GM18870 (cell line): ENCODE measurements at regions not wholly inside any gene's neighbourhood (a gene's known extent, or its start where the extent isn't known, plus 50 kb on each side); places are given as distances from the start of the nearest gene placed in this dataset.
"Not testable (repeated sequence)": the region's sequence is repeated elsewhere in the genome, so short reads cannot be mapped to it uniquely, and the experiment has no call there.

Source experiments
- ATAC-seq: cut with Tn5 transposase; IDR thresholded peaks from one replicate; pipeline ENCODE4 v1.9.1; 2021; ENCODE audit warnings: moderate library complexity; ENCODE audit not compliant: unreplicated experiment

GRCh38 chr3:181549266-181549665, 162.5 kb upstream of the SOX2 start:
- no peak for ATAC-seq

DNA sequence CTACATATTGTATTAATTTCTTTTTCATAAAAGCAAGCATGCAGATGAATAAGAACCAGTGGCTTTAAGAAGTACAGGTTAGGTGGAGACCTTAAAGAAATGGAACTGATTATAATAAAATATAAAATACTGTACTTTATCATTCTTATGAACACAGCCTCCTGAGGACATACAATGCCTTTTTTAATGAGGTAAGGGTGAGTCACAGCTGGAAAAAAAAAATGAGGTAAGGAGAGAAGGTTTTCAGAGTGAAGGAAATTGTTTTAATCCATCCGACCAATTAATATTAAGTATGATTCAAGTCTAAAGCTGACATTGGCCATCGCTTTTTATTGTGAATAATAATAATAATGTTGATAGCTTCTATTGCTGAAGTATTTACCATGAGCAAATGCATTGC, 170.3 kb upstream of the SOX2 start:
- ATAC-seq: no peak

DNA sequence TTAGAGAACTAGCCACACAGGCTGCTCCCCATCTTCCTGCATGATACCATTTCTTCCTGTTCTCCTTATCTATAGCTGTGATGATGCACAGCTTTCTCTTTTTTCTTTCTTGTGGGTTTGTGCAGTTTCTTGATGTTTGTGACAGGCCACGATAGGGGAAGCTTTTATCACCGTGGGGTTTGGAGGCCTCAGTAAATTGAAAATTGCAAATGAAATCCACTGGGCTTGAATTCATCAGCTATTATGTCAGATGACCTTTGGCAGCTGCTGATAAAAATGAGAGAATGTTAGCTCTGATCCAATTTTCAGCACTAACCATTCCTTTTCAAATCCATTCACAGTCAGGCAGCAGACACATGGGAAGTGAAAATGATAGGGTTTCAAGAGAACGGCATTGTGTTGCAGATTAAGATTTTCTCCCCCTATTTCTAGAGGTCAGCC, 176.9 kb upstream of the SOX2 start:
- no peak for ATAC-seq

- no peak for ATAC-seq
Observed at GRCh38 chr3:181533811-181534210, 177.9 kb upstream of the SOX2 start.

DNA sequence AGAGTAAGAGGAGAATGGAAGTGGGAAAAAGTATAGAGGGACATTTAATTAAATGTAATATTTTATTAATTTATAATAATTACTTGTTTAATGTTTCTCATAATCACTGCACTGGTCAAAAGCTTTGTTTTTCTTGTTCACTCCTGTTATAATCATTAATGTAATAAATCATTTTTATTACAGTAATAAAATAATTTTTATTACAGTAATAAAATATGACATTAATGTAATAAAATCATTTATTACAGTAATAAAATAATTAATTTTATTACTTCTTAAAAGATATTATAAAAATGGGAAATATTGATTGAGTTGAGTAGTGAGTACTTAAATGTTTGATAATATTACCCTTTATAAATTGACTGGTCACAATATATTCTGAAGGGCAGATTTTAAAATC, 181.1 kb upstream of the SOX2 start:
- no peak for ATAC-seq

DNA sequence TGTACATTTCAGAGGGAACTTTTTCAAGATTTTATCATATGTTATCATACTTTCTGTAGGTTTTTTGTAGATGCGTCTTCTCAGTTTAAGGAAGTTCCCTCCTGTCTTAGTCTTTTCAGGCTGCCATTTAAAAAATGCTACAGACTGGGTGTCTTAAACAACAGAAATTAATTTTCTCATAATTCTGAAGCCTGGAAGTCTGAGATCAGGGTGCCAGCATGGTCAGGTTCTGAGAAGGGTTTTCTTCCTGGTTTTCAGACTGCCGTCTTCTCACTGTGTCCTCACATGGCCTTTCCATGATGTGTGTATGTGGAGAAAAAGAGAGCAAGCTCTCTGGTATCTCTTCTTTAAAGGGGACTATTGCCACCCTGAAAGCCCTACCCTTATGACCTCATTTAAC, 189.9 kb upstream of the SOX2 start:
- no peak for ATAC-seq

GRCh38 chr3:181518222-181518621, 193.5 kb upstream of the SOX2 start:
- no peak for ATAC-seq

DNA sequence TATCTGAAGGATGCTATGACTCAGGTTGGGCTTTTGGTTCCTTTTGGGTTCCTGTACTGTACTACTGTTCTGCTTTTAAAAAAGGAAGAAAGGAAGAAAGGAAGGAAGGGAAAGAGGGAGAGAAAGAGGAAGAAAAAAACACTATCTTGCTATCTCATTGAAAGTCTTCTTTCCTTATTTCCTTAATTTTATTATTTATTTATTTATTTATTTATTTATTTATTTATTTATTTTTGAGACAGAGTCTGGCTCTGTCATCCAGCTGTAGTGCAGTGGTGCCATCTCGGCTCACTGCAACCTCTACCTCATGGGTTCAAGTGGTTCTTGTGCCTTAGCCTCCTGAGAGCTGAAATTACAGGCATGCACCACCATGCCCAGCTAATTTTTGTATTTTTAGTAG, 198.9 kb upstream of the SOX2 start:
- ATAC-seq: no peak

- no peak for ATAC-seq
Observed at GRCh38 chr3:181510500-181510899, 201.2 kb upstream of the SOX2 start.

DNA sequence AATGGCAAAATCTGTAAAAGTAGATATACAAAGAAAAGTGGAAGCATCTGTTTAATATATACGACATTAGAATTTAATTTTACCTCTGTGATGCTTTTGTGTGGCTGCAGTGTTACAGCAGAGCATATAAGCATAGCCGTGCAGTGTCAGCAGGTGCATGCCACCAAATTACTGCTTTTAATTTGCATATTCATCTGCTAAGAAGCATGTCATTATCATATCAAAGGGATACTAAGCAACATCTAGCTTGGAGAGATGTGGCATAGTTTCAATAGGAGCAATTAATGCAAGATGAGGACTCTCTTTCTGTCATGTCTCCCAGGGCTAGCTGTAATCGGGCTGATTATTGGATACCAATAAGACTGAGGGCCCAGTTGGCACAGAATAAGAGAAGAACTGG, 214.4 kb upstream of the SOX2 start:
- ATAC-seq: no peak

DNA sequence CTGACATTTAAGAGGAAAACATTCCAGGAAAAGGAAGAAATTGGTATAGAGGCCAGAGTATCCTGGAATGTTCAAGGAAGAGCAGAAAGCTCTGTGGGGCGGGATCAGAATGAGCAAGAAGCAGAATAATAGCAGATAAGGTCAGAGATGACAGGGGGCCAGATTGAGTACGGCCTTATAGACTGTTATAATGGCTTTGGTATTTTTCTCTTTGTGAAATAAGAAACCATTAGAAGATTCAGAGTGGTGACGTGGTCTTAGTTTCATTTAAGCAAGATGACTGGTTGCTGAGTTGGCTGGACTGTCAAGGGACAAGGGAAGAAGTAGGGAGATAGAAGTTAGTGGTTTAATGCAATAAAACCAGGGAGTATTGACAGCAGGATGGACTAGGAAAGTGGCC, 218.3 kb upstream of the SOX2 start:
- no peak for ATAC-seq

GRCh38 chr3:181488536-181488935, 223.2 kb upstream of the SOX2 start:
- no peak for ATAC-seq

DNA sequence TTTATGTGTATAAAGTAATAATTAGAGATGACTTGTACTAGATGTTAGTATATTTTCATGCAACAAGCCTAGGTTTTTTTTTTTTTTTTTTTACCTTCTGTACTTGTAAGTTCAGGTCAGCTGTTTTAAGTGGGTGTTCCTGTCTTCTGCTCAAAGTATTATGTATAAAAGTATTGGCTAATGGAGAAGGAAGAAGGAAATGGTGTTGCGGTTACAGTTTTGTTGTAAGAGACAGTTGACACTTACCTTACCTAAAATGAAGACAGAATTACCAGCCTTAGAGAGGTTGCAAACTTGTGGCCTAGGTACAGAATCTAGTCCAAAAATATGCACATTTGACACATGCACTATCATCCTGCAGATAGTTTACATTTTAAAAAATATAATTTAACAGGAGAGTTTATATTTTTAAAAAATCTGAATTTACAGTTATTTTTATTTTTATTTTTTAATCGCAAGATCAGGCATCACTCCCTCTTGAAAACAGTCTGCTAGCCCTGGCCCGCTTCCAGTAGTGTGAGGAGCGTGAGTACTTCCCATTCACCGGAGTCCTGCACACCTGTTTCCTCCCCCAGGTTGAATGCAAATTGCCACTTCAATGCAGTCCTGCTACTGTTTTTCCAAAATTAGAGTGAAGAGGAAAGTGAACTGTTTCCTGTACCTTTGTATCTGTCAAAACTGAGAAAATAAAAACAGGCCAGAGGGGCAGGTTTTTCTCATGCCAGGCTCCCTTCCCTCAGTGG, 224.3 kb upstream of the SOX2 start:
- no peak for ATAC-seq

GRCh38 chr3:181486141-181486885, 225.4 kb upstream of the SOX2 start:
- no peak for ATAC-seq

DNA sequence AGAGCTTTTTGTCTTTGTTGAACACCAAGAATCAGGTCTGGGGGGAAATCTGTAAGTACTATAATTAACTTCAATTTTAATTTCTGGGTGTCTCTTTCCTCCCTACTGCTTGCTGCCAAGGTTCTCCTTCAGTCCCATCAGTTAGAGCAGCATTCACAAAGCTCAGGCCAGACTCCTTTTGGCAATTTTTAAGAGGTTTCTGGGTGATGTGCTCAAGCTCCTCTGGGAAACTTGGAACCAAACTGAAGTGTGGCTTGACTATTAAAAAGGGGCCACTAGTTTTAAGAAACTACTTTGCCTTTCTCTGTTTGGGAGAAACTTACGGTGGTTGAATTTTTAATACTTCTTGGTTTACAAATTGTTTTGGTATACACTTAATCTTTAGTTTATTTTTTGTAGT, 227.7 kb upstream of the SOX2 start:
- ATAC-seq: no peak

GRCh38 chr3:181475146-181475545, 236.6 kb upstream of the SOX2 start:
- not testable (repeated sequence) for ATAC-seq

GRCh38 chr3:181470349-181470748, 241.4 kb upstream of the SOX2 start:
- ATAC-seq: no peak

DNA sequence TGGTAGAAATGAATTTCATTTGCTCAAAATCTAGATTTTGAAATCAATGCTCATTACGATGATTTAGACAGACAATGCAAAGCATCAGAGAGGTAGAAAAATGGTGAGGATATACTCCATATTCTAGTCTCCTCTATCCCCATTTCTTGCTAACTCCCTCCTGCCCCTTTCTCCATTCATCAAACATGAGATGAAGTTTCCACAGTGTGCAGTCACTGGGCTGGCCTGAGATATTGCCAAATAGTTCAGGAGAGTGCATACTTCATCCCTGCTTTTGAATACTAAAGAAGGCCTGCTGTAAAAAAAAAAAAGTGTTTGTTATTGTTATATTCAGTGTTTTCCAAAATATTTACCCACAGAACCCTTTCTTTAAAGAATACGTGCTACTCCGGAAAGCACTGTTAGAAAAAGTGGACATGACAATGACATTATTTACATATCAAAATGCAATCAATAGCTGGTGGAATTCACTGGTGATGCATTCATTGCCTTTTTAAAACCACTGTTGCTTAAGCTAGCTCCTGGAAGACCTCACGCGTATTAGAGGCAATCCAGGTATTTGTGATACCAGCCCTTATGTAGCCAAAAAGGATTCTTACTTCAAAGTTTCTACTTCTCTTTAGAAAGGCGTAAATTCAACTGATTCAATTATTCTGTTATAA, 247.6 kb upstream of the SOX2 start:
- no peak for ATAC-seq

- ATAC-seq: no peak
Observed at GRCh38 chr3:181461381-181461780, 250.3 kb upstream of the SOX2 start.

GRCh38 chr3:181459516-181459915, 252.2 kb upstream of the SOX2 start:
- ATAC-seq: no peak

DNA sequence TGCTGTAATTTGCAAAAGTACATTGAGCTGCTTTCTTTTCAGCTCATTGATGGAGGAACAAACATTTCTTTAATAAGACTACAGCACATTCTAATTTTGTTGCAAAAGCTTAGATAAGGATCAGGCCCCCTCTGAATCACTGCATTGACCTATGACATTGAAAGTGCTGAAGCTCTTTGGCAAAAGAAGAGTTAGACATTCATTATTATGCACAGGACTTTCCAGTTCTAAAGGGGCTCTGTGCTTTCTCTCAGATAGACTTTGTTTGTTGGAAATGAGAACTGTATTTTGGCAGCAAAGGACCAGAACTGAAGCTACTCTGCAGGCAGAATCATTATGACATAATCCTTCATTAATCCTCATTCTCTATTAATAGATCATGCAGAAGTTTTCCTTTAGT, 252.9 kb upstream of the SOX2 start:
- no peak for ATAC-seq

DNA sequence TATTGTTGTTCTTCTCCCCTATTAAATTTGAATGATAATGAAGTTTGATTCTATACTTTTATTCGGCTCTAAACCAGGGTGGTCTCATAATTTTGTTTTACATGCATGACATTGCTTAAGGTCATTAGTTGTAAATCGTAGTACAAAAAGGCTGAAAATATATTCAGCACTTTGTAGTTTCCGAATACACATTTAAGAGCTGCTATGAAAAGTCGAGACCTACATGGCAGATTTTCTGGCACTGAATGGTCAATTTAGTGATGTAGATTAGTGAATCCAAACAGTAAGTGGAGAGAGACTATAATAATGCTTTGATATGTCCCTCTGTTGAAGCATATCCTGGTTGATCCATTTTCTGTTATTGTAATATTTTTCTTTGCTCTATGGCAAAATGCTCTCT, 254.0 kb upstream of the SOX2 start:
- ATAC-seq: no peak
